ENCODE measurements at regions not wholly inside any gene's neighbourhood (a gene's known extent, or its start where the extent isn't known, plus 50 kb on each side); places are given as distances from the start of the nearest gene placed in this dataset.

DNA sequence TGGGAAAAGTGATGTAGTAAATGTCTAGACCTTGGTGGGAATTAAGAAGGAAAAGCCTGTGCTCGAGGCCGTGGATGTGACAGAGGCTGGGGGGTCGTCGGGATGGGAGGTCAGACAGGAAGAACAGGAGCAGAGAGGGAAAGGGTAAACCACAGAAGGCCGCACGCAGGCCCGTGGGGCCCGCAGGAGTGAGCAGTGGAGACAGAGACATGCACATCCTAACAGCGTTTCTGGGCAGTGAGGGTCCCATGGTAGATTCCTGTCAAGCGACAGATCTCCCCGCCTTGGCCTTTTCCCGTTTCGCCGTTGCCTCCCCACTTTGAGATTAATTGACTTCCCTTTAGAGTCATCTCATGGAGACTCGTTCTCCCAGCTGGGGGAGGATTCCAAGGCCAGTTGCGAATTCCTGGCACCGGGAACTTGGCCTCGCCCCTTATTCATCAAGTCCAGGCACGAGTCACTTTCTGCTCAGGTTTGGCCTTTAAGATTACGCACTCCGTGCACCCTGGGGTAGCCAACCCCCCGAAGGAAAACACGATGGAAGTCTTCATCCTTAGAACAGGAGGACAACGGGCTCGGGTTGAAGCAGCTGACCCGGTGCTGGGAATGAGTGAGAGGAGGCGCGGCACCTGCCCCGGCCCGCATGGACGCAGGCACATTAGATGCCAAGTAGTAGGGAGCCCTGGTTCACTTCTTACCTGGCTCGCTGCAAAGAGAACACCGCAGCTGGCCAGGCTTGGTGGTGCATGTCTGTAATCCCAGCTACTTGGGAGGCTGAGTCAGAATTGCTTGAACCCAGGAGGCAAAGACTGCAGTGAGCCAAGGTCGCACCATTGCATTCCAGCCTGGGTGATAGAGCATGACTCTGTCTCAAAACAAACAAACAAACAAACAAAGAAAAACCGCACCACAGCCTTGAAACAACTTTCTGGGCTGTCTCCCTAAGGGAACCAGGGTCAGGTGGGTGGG, 315.2 kb upstream of the SHH start:
- Histone ChIP-seq H3K9me3 (ENCODE audit: control insufficient read depth in 2 of 3, insufficient read depth in 1 of 3, low read length in 3 of 3) (no peaks in the 10 kb centered on the region), H3K4me3 (ENCODE audit: low read length in 3 of 3) (no peak overlapping the region), H3K36me3 (ENCODE audit: control insufficient read depth in 2 of 3, insufficient read depth in 3 of 3, low read length in 3 of 3) (no peaks in the 10 kb centered on the region), H3K4me1 (ENCODE audit: control insufficient read depth in 2 of 3, insufficient read depth in 2 of 3, low read depth in 1 of 3, low read length in 3 of 3) (no peaks in the 10 kb centered on the region), H3K27me3 (ENCODE audit: control insufficient read depth, insufficient read depth, low read length) (no peaks in the 10 kb centered on the region), H3K9ac (ENCODE audit: low read length in 3 of 3) (no peak overlapping the region), H3K27ac (ENCODE audit: low read depth in 2 of 2, low read length in 2 of 2) (no peak overlapping the region)
- FAIRE-seq (no peak), DNase-seq (peak in 1 of 5 donors; percentile 48)
- intact Hi-C loops (cut with DNase I): no loop called here
- TF ChIP-seq, protein P1, sequence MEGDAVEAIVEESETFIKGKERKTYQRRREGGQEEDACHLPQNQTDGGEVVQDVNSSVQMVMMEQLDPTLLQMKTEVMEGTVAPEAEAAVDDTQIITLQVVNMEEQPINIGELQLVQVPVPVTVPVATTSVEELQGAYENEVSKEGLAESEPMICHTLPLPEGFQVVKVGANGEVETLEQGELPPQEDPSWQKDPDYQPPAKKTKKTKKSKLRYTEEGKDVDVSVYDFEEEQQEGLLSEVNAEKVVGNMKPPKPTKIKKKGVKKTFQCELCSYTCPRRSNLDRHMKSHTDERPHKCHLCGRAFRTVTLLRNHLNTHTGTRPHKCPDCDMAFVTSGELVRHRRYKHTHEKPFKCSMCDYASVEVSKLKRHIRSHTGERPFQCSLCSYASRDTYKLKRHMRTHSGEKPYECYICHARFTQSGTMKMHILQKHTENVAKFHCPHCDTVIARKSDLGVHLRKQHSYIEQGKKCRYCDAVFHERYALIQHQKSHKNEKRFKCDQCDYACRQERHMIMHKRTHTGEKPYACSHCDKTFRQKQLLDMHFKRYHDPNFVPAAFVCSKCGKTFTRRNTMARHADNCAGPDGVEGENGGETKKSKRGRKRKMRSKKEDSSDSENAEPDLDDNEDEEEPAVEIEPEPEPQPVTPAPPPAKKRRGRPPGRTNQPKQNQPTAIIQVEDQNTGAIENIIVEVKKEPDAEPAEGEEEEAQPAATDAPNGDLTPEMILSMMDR (IDR thresholded peaks at IDR 0.05; ENCODE audit: borderline replicate concordance, extremely low read depth, insufficient read depth): no peak

DNA sequence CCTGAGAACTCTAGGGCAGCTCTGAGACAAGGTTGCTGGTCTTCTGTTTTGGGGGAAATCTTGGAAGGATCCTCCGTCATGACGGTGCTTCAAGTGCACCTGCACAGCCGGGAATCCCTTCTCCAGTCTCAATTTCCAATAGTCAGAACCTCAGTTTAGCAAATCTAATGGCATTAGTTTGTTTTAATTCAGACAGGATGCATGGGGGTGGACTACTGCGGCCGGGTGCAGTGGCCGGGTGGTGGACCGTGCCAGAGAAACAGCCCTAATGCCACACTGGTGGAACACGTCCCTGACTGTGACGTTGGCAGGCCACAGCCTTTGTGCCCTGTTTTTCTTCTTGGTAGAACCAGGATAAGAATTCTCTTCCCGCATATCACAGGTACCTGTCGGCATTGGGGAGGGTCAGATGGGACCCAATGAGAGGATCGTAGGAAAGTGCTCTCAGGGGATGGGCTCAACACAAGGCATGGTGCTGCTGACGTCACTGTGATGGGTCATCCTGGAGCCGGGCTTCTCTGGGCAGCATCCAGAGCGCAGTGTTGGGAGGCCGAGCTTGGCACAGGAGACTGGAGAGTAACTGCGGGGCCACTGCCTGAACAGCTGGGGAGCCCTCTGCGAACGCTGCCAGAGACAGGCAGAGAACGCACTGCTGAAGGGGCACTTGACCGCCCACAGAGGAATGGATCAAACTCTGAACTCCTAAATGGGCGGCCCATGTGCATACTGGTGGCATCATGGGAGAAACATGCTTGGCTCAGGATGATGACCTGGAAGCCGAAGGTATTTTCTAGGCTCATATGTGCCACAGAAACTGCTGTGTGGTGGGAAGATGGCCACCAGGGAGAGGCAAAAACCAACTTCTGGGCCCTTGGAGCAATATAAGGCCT, 313.8 kb upstream of the SHH start:
- no peak for FAIRE-seq
- Histone ChIP-seq H3K4me3 (ENCODE audit: low read length in 3 of 3) (no peak overlapping the region), H3K9me3 (ENCODE audit: control insufficient read depth in 2 of 3, insufficient read depth in 1 of 3, low read length in 3 of 3) (no peaks in the 10 kb centered on the region), H3K36me3 (ENCODE audit: control insufficient read depth in 2 of 3, insufficient read depth in 3 of 3, low read length in 3 of 3) (no peaks in the 10 kb centered on the region), H3K9ac (ENCODE audit: low read length in 3 of 3) (no peak overlapping the region), H3K27ac (ENCODE audit: low read depth in 2 of 2, low read length in 2 of 2) (no peak overlapping the region), H3K4me1 (ENCODE audit: control insufficient read depth in 2 of 3, insufficient read depth in 2 of 3, low read depth in 1 of 3, low read length in 3 of 3) (no peaks in the 10 kb centered on the region), H3K27me3 (ENCODE audit: control insufficient read depth, insufficient read depth, low read length) (no peaks in the 10 kb centered on the region)
- TF ChIP-seq, protein P1 (IDR thresholded peaks at IDR 0.05; ENCODE audit: borderline replicate concordance, extremely low read depth, insufficient read depth): no peak
- intact Hi-C loops (cut with DNase I): no loop called here
- DNase-seq: peak in 1 of 5 donors; percentile 48

DNA sequence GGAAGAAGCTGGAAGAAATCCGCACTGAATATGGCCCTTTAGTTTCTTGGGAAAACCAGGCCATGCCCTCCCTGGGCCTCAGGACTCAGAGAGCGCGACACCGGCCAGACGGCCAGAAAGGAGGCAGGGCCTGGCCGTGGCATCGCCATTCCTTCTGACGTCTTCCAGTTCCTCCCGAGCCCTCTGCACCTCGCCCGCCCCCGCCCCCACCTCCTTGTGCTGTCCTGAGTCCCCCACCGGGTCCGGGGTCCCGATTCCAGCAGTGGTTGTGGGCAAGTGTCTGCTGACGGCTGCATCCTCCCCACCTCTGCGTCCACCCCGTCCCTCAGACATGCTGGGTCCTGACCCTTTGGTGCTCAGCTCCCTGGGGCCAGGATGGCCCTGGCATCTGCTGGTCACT, 312.1 kb upstream of the SHH start:
- no peaks in the 10 kb centered on the region for H3K9me3 ChIP-seq (ENCODE audit: control insufficient read depth in 2 of 3, insufficient read depth in 1 of 3, low read length in 3 of 3)
- TF ChIP-seq, protein P1 (IDR thresholded peaks at IDR 0.05; ENCODE audit: borderline replicate concordance, extremely low read depth, insufficient read depth): no peak
- H3K4me1 ChIP-seq (ENCODE audit: control insufficient read depth in 2 of 3, insufficient read depth in 2 of 3, low read depth in 1 of 3, low read length in 3 of 3): no peaks in the 10 kb centered on the region
- H3K9ac ChIP-seq (ENCODE audit: low read length in 3 of 3): no peak overlapping the region
- DNase-seq (peak in 2 of 5 donors; percentile 5 to 48), FAIRE-seq (no peak)
- H3K27ac ChIP-seq (ENCODE audit: low read depth in 2 of 2, low read length in 2 of 2): no peak overlapping the region
- no peaks in the 10 kb centered on the region for H3K36me3 ChIP-seq (ENCODE audit: control insufficient read depth in 2 of 3, insufficient read depth in 3 of 3, low read length in 3 of 3)
- intact Hi-C loops (cut with DNase I): no loop called here
- H3K27me3 ChIP-seq (ENCODE audit: control insufficient read depth, insufficient read depth, low read length): no peaks in the 10 kb centered on the region
- no peak overlapping the region for H3K4me3 ChIP-seq (ENCODE audit: low read length in 3 of 3)

Measured in kidney (tissue), 13 donors.